ENCODE measurements at regions not wholly inside any gene's neighbourhood (a gene's known extent, or its start where the extent isn't known, plus 50 kb on each side); places are given as distances from the start of the nearest gene placed in this dataset.

GRCh38 chr2:38216886-38217285 lies 140.9 kb upstream of the CYP1B1 start:
- H3K36me3 ChIP-seq (ENCODE audit: control insufficient read depth, insufficient read depth, low read length) = no peaks in the 10 kb centered on the region
- ChIA-PET POLR2A (no interaction called here), CTCF (interaction anchor here (0.6 kb wide), 1 partner anchor 52 kb away, joined by 3 read pairs; no protein-coding TSS in a partner anchor)
- H3K4me3 ChIP-seq (ENCODE audit: low read depth, low read length) = no peak overlapping the region
- TF ChIP-seq, protein P1, sequence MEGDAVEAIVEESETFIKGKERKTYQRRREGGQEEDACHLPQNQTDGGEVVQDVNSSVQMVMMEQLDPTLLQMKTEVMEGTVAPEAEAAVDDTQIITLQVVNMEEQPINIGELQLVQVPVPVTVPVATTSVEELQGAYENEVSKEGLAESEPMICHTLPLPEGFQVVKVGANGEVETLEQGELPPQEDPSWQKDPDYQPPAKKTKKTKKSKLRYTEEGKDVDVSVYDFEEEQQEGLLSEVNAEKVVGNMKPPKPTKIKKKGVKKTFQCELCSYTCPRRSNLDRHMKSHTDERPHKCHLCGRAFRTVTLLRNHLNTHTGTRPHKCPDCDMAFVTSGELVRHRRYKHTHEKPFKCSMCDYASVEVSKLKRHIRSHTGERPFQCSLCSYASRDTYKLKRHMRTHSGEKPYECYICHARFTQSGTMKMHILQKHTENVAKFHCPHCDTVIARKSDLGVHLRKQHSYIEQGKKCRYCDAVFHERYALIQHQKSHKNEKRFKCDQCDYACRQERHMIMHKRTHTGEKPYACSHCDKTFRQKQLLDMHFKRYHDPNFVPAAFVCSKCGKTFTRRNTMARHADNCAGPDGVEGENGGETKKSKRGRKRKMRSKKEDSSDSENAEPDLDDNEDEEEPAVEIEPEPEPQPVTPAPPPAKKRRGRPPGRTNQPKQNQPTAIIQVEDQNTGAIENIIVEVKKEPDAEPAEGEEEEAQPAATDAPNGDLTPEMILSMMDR (IDR thresholded peaks at IDR 0.05; ENCODE audit: insufficient read depth, low read depth, low read length) = no peak
- no peak for DNase-seq (ENCODE audit: low read depth)
- H3K27me3 ChIP-seq (ENCODE audit: control insufficient read depth, insufficient read depth, low read length) = peaks cover 6% of the 10 kb centered on the region

DNA sequence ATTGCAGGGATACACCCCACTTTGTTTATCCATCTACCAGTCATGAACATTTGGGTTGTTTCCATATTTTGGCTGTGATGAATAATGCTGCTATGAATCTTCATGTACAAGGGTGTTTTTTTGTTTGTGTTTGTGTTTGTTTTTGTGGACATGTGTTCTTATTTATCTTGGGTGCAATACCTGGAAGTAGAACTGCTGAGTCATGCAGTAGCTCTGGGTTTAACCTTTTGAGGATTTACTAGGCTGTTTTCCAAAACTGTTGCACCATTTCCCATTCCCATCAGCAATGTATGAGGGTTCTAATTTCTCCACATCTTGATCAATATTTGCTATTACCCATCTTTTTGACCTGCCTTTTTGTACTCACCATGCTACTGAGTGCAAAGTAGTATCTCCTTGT lies 140.0 kb upstream of the CYP1B1 start:
- H3K4me3 ChIP-seq (ENCODE audit: low read depth, low read length) = no peak overlapping the region
- POLR2A ChIA-PET = no interaction called here
- H3K27me3 ChIP-seq (ENCODE audit: control insufficient read depth, insufficient read depth, low read length) = peaks cover 6% of the 10 kb centered on the region
- TF ChIP-seq, protein P1 (IDR thresholded peaks at IDR 0.05; ENCODE audit: insufficient read depth, low read depth, low read length) = no peak
- no peaks in the 10 kb centered on the region for H3K36me3 ChIP-seq (ENCODE audit: control insufficient read depth, insufficient read depth, low read length)
- CTCF ChIA-PET = no interaction called here
- DNase-seq (ENCODE audit: low read depth) = no peak

GRCh38 chr2:38215522-38215921 lies 139.6 kb upstream of the CYP1B1 start:
- no peak for DNase-seq (ENCODE audit: low read depth)
- ChIA-PET CTCF (no interaction called here), POLR2A (no interaction called here)
- H3K36me3 ChIP-seq (ENCODE audit: control insufficient read depth, insufficient read depth, low read length) = no peaks in the 10 kb centered on the region
- H3K27me3 ChIP-seq (ENCODE audit: control insufficient read depth, insufficient read depth, low read length) = peaks cover 6% of the 10 kb centered on the region
- no peak overlapping the region for H3K4me3 ChIP-seq (ENCODE audit: low read depth, low read length)
- TF ChIP-seq, protein P1 (IDR thresholded peaks at IDR 0.05; ENCODE audit: insufficient read depth, low read depth, low read length) = no peak

GRCh38 chr2:38214209-38214717 lies 138.3 kb upstream of the CYP1B1 start:
- ChIA-PET POLR2A (no interaction called here), CTCF (interaction anchor here (0.6 kb wide), 1 partner anchor 186 kb away, joined by 3 read pairs; no protein-coding TSS in a partner anchor)

GRCh38 chr2:38213619-38214167 lies 137.7 kb upstream of the CYP1B1 start:
- CTCF ChIA-PET = no interaction called here

More at GRCh38 chr2:38214209-38214717, 138.3 kb upstream of the CYP1B1 start:
- no peak for DNase-seq (ENCODE audit: low read depth)
- Histone ChIP-seq H3K36me3 (ENCODE audit: control insufficient read depth, insufficient read depth, low read length) (no peaks in the 10 kb centered on the region), H3K4me3 (ENCODE audit: low read depth, low read length) (no peak overlapping the region), H3K27me3 (ENCODE audit: control insufficient read depth, insufficient read depth, low read length) (peaks cover 7% of the 10 kb centered on the region)
- TF ChIP-seq, protein P1 (IDR thresholded peaks at IDR 0.05; ENCODE audit: insufficient read depth, low read depth, low read length) = no peak

More at GRCh38 chr2:38213619-38214167, 137.7 kb upstream of the CYP1B1 start:
- Histone ChIP-seq H3K27me3 (ENCODE audit: control insufficient read depth, insufficient read depth, low read length) (peaks cover 6% of the 10 kb centered on the region), H3K4me3 (ENCODE audit: low read depth, low read length) (no peak overlapping the region), H3K36me3 (ENCODE audit: control insufficient read depth, insufficient read depth, low read length) (no peaks in the 10 kb centered on the region)
- TF ChIP-seq, protein P1 (IDR thresholded peaks at IDR 0.05; ENCODE audit: insufficient read depth, low read depth, low read length) = no peak
- DNase-seq (ENCODE audit: low read depth) = no peak
- POLR2A ChIA-PET = no interaction called here

Measured in BJ (cell line).